Choroid plexus epithelial cell (primary cell): ENCODE measurements at regions not wholly inside any gene's neighbourhood (a gene's known extent, or its start where the extent isn't known, plus 50 kb on each side); places are given as distances from the start of the nearest gene placed in this dataset.
"Not testable (repeated sequence)": the region's sequence is repeated elsewhere in the genome, so short reads cannot be mapped to it uniquely, and the experiment has no call there.

Source experiments
- DNase-seq: peaks from one replicate; pipeline ENCODE4 v3.0.0-alpha.2; 2010; ENCODE audit warnings: low read depth
- H3K4me3 ChIP-seq: 2 replicates; pipeline ENCODE4 v1.5.1; 2011; ENCODE audit warnings: low read depth, mild to moderate bottlenecking, control low read depth, low read length, moderate library complexity
- TF ChIP-seq, protein P1 (sequence below): conservative IDR thresholded peaks from 2 replicates; pipeline ENCODE4 v1.5.1; 2011; ENCODE audit warnings: low read depth, mild to moderate bottlenecking, control low read depth, inconsistent platforms, low read length, moderate library complexity

DNA sequence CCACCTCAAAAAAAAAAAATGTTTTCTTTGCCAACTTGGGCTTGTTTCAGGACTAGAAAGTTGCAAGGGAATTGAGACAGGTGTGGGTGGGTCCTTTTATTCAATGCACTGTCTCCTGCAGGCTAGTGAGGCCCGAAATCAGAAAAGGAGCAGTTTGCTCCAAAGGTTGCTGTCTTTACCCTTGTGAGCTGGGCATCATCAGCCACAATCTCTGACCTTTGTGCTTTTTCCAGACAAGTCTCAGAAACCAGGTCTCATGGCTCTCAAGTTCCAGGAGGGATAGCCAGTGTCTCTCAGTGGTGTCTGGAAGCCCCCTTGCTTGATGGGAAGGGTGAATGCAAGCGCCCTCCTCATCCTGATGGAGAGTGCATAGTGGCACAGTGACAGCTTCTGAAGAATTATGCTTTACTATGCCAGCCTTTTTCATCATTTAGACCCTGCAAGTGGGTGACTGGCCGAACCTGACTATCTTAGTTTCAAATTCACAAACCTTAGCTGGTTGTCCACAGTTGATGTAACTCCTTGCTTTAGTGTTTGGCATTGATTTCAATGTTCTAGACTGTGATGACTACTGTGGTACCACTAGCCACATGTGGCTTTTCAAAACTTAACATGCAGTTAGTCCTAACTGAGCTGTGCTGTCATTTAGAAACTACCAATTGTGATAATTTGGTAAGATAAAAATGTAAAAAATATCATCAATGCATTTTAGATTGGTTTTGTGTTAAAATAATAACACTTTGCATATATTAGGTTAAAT, 468.6 kb downstream of the GADD45G start:
- TF ChIP-seq, protein P1, sequence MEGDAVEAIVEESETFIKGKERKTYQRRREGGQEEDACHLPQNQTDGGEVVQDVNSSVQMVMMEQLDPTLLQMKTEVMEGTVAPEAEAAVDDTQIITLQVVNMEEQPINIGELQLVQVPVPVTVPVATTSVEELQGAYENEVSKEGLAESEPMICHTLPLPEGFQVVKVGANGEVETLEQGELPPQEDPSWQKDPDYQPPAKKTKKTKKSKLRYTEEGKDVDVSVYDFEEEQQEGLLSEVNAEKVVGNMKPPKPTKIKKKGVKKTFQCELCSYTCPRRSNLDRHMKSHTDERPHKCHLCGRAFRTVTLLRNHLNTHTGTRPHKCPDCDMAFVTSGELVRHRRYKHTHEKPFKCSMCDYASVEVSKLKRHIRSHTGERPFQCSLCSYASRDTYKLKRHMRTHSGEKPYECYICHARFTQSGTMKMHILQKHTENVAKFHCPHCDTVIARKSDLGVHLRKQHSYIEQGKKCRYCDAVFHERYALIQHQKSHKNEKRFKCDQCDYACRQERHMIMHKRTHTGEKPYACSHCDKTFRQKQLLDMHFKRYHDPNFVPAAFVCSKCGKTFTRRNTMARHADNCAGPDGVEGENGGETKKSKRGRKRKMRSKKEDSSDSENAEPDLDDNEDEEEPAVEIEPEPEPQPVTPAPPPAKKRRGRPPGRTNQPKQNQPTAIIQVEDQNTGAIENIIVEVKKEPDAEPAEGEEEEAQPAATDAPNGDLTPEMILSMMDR: no peak
- H3K4me3 ChIP-seq: no peak overlapping the region
- no peak for DNase-seq

DNA sequence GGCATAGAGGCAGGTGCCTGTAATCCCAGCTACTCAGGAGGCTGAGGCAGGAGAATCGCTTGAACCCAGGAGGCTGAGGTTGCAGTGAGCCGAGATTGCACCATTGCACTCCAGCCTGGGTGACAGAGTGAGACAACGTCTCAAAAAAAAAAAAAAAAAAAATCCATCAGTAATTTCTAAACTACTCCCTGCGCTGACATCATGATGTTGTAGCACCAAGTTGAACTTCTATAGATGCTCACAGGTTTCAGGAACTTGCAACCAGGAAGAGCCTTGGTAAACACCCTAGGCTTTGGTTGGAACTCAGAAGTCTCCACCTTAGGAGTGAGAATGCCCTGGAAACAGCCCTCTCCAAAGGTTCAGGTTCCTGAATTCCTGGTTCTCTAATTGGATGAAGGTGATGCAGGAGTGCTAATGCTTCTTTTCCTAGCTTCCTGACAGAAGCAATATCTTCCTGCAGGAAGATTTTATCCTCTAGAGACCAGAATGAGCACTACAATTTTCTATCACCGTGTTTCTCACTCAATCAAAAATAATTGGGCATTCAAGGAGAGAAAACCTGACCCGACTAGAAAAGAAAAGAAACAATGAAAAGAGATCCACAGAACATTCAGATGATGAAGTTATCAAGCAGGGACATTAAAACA, 469.6 kb downstream of the GADD45G start:
- no peak for DNase-seq
- TF ChIP-seq, protein P1: no peak
- no peak overlapping the region for H3K4me3 ChIP-seq

DNA sequence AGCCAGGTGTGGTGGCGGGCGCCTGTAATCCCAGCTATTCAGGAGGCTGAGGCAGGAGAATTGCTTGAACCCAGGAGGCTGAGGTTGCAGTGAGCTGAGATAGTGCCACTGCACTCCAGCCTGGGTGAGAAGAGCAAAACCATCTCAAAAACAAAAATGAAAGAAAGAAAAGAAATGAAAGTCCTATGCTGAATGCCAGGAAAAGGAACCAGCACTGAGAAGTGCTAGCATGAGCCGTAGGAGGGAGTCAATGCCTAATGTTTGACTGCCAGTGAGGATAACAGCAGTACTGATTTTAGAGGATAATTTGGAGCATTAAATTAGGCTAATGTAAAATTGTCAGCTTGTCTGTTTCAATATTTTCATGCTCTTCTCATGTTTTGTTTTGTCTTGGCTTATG, 472.8 kb downstream of the GADD45G start:
- H3K4me3 ChIP-seq, DNase-seq: not testable (repeated sequence)

DNA sequence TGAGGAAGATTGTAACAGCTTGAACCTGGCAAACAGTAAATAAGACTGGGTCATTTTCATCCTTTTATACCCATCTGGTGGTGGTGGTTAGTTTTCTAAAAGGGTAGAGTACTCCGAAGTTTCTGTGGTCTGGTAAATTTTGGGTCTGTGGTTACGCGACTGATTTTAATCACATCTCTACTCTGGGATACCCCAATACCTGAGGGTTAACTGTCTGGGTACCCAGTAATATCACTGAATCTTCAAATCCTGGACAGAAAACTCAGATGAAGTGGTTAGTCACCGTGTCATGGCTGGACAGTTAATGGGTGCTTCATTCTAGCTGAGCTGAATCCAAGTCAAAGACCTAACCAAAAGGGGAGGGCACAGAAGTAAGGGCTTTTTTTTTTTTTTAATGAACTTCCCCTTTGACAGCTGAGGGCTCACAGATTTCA, 474.2 kb downstream of the GADD45G start:
- no peak overlapping the region for H3K4me3 ChIP-seq
- no peak for DNase-seq
- TF ChIP-seq, protein P1: no peak

DNA sequence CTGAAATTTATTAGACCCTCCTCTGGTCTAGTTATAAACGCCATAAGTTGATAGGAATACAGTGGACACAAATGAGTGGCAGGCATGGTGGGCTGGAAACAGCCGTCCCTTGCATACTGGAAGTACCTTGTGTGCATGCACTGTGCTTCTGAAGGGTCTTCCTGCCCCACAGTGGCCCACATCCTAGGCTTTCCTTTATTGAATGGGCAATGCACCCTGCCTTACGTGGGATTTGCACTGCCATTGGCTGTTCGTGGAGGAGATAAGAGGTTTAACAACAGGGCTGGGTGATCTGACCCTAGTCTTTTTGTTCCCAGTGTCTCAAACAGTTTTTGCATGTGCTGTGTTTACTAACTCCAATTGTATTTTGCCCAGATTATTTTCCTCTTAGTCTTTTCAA, 480.8 kb downstream of the GADD45G start:
- TF ChIP-seq, protein P1: no peak
- no peak overlapping the region for H3K4me3 ChIP-seq
- DNase-seq: no peak

DNA sequence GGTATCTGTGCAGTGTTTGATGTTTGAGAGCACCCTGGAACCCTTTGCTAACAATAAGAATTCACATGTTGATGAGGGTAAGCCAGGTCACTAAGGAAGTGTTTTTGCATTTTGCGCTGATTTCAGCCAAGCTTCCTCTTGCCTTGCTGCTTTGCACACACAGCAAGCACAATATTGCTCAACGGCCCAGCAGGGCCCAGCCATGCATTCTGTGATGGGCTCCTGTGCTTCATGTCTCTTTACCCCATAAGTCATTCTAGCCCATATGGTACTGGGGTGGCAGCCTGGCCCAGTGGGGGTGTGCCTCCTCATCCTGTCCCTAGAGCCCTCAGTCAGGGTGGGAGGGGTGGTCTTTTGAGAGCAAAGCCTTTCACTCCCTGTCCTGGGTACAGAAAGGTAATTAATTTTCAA, 481.3 kb downstream of the GADD45G start:
- DNase-seq: no peak
- TF ChIP-seq, protein P1: no peak

DNA sequence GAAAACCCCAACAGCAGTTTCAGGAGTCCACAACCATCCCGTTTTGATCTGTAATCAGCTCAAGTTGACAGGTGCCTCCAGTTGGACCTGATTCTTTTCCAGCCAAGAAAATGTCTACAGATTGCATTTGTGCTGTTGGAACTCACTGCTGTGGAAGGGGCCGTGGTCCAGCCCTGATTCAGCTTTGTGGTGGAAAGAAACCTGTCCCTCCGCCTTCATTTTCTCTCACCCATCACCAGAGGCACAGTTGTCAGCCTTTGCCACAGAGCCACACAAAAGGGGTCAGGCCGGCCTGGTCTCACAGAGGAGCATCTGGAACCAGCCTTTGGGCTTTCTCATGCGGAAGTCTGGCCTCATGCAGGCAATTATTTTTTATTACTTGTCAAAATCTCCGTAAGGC, 483.6 kb downstream of the GADD45G start:
- no peak for DNase-seq
- TF ChIP-seq, protein P1: no peak
- no peak overlapping the region for H3K4me3 ChIP-seq

More for the DNA sequence above, 481.3 kb downstream of the GADD45G start:
- no peak overlapping the region for H3K4me3 ChIP-seq
